Muscle of back (tissue), 3 donors: ENCODE measurements at regions not wholly inside any gene's neighbourhood (a gene's known extent, or its start where the extent isn't known, plus 50 kb on each side); places are given as distances from the start of the nearest gene placed in this dataset.
"Not testable (repeated sequence)": the region's sequence is repeated elsewhere in the genome, so short reads cannot be mapped to it uniquely, and the experiment has no call there.

Experiments used
- DNase-seq, 3 donors: peaks; one replicate each; pipeline versions ENCODE4 v3.0.0 to v3.0.0-alpha.2; 2013

DNA sequence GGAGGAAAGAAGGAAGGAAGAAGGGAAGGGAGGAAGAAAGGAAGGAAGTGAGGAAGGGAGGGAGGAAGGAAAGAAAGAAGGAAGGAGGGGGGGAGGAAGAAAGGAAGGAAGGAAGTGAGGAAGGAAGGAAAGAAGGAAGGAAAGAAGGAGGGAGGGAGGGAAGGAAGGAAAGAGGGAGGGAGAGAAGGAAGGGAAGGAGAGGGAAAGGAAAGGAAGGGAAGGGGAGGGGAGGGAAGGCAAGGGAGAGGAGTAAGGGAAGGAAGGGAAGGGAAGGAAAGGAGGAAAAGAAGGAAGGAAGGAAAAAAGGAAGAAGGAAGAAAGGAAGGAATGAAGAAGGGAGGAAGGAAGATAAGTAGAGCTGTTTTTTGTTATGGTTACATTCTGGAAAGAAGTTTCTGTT lies 141.2 kb downstream of the LRRC3B start:
- DNase-seq = no peak

DNA sequence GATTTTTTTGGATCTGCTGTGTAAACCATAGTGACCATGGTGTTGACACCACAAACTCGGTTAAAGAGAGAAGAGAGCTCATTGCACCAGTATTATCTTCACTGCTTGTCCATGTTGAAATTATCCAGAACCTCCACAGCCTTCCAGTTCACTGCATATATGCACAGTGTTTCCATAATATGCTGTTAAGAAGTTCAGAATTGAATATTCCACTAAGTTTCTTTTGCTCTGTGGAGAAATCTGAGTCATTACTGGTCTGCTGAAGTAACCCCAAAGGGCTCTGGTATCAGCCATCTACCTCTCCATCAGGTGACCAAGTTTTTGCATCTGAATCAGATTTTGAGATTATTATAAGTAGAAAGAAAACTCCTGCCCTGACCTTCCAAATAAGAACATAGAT lies 143.5 kb downstream of the LRRC3B start:
- no peak for DNase-seq

DNA sequence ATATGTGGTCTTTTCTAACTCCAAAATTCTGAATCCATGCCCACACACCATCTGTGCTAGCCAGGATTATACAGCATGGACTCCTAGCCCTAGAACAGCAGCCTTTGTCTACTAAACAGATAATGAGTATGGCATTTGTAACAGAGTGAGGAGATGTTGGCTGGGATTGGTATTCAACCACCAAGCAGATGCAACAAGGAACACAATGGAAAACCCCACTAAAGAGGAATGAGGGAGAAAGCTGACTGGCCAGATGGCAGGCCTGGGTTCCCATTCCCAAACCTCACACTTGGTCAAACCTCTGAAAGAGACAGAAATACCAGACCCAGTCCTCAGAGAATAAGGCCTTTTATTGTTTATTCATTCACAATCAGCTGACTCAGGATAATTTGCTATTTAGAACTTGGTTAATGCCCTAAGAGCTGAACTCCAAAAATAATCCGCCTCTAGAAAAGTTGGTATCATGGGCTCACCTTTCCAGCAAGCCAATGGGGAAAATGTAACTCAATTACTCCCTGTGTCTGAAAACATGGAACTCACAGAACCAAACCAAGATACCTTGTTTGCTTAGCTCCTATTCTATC lies 145.6 kb downstream of the LRRC3B start:
- DNase-seq = peak in 1 of 3 donors; percentile 7

DNA sequence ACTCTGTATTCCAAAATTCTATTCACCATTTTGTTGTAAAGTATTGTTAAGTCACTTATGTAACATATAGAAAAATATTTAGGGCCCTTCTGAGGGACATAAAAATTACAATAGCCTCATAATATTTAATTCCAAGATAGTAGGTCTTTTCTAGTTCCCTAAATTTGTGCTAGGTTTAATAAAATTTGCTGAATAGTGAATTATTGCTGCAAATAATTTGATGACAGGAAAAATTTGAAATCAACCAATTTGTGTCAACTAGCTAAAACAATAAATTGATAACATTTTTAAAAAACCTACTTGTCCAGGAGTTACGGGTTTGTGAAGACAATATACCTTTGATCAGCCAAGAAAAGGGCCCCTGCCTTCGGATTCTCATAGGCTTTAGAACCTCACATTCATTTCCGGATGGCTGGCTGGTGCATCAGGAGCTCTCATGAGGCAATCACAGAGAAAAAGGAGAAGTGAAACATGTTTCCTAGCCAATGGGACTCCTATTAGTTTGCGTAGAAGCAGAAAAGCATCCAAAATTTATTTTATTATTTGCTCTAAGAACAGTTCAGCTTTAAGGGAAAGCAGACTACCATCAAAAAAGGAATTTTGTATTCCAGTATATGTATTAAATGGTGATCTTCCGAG lies 177.2 kb downstream of the LRRC3B start:
- no peak for DNase-seq

GRCh38 chr3:26807272-26807671 lies 184.7 kb downstream of the LRRC3B start:
- no peak for DNase-seq

DNA sequence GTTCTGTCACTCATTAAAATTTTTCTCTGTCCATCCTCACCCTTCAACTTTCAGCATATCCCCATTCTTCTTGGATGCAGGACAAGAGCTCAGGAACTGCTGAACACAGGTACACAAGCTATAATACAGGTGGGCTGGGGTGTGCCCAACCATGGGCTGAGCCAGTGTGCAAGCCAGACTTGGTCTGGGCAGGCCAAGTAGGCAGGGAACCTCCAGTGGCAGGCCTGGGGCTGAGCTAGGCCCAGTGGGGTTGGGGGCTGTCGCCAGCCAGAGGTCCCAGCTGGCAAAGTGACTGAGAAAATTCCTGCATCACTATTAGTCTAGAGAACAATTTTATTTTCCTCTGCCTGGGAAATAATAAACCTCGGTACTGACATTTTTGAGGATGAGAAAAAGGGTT lies 202.9 kb downstream of the LRRC3B start:
- no peak for DNase-seq

DNA sequence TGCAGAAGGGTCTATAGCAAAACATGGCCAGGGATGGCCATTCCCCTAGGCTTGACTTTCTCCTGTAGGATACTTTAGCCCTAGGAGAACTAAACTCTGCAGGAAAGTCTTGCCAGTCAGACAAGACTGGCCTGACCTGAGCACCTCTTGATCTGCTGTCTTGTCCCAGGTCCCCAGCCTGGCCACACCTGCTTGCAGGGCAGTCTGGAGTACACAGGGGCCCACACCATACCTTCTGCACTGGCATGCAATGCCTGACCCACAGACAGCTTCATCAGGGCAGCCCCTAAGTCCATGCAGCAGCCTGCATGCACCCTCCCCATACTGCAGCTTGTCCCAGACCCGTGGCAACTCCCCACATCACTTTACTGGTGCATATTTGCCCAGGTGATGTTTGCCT lies 204.6 kb downstream of the LRRC3B start:
- DNase-seq = no peak

GRCh38 chr3:26838026-26838425 lies 215.5 kb downstream of the LRRC3B start:
- peak in 2 of 3 donors; percentile 3 to 13 for DNase-seq

DNA sequence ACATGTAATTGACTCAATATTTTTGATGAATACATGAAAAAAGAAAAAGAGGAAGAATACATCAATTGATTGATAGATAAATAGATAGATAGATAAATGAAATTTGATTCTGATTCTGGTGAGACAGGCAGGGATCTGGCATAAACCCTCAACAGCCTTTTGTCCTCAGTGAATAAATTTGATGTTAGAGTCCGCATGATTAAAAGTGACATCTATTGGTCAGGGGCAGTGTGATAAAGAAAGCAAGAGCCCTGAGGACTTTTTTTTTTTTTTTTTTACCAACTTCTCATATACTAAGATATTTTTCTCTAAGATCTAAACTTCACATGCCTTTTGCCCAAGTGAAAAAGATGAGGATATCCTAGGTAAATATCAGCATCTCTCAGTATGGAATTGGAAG lies 216.4 kb downstream of the LRRC3B start:
- no peak for DNase-seq

DNA sequence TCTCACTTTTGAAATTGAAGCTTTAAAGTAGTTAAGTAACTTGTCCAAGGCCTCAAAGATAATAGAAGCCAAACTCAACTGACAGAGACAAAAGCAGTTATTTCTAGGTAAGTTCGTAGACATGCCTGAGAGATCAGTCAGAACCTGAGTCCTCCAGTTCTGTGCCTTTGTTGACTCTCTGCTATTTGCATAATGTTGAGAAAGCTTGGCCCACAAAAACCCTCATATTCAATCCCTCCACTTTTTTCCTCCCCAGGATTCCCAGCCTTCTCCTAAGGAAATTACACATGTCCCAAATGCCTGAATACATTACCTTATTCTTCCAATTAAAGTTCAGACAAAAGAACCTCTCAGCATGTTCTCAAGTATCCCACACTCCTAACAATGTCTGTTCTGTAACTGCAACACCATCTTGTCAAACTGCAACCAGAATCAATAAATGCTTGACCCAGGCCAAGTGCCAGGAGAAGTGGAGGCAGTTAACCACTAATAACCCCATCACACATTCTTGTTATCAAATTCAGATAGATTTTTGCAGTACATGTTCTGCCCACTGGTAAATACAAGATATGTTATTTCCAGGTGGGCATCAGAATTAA lies 217.8 kb downstream of the LRRC3B start:
- no peak for DNase-seq

- DNase-seq = no peak
These were observed 222.6 kb downstream of the LRRC3B start for GRCh38 chr3:26845194-26845593.

DNA sequence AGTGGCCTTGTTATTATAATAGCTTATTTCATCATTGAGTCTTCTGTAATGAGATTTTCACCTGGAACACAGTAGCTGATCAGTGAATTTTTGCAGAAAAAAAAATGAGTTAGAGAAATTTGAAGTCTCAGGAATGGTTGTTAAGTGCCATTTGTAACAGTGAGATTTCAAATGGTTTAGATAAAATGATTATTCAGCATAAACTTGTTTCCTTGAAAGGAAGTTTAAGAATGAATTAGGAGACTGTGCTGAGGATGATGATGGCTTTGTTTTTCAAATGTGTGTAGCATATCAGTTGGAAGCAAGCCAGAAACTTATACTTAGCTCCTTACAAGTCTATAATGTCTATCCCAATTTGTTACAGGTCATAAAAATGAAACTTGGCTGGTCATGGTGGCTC lies 225.1 kb downstream of the LRRC3B start:
- no peak for DNase-seq

DNA sequence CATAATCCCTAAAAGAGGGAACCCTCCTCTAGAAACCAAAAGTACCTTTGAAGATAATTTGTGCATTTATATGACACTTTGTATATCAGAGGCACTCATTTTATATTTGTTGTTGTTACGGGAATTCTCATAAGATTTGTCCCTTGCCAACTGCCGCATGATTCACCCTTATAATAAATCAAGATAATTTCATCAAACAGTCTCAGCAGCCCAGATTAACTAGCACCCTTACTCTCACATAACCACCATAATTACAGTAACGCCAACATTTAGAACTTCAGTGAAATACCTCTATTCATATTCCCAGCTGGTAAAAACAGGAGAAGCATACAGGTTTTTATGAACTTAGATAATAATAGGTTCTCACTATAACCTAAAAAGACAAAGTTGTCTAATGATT lies 271.9 kb downstream of the LRRC3B start:
- DNase-seq = no peak

GRCh38 chr3:26915208-26915607 lies 292.6 kb downstream of the LRRC3B start:
- no peak for DNase-seq

- DNase-seq = peak in 1 of 3 donors; percentile 13
These were observed 298.3 kb downstream of the LRRC3B start for GRCh38 chr3:26920646-26921478.

DNA sequence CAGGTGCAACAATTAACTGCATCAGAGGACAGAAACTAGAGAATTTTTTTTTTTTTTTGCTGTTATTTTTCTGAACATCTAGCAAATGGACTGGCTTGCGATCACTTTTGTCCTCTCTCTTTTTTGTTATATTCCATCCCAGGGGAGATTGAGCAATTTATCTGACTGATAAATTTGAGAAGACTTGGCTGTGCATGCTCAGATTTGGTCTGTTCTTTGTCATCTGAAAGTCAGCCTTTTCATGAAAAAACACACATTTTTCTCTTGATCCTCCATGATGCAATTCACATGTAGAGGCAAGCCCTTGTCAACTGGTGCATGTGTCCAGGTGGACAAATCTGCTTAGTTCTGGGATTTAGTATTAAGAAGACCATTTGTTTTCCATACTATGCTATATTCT lies 309.3 kb downstream of the LRRC3B start:
- DNase-seq = no peak

DNA sequence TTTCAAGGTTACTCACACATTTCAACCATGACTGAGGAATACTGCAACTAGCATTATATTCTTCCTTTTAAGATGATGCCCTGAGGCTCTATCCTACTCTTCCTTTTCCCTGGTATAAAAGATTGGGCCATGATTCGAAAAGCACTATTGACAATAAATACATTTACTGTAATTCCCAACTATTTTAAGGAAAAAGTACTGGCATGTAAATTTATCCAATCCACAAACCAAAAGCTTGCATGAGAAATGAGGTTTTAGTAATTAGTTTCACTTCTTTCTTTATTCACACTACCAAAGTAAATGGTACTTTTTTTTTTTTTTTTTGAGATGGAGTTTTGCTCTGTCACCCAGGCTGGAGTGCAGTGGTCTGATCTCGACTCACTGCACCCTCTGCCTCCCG lies 310.2 kb downstream of the LRRC3B start:
- DNase-seq = no peak

GRCh38 chr3:26945480-26945879 lies 322.9 kb downstream of the LRRC3B start:
- not testable (repeated sequence) for DNase-seq

GRCh38 chr3:26960382-26960781 lies 337.8 kb downstream of the LRRC3B start:
- DNase-seq = no peak

GRCh38 chr3:26962492-26963360 lies 340.2 kb downstream of the LRRC3B start:
- DNase-seq = peak; percentile 31 to 62 (median 39)

DNA sequence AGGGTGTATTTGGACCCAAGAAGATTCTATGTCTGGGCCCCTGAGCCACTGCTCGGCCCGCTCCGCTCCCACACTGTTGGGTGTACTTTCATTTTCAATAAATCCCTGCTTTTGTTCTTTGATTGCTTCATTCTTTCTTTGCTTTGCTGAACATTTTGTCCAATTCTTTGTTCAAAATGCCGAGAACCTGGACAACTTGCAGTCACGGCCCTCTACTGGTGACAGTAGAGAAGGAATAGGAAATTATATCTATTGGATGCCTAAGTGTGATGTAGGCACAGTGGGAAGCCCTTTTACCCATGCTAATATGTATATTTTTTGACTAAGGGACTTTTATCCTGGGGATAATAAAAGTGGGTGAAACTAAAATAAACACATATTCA lies 340.8 kb downstream of the LRRC3B start:
- DNase-seq = no peak

- no peak for DNase-seq
These were observed 341.7 kb downstream of the LRRC3B start for GRCh38 chr3:26964313-26964712.
